SK-N-SH treated with all-trans-retinoic acid at 6 μM for 48 hours (cell line): ENCODE measurements at regions not wholly inside any gene's neighbourhood (a gene's known extent, or its start where the extent isn't known, plus 50 kb on each side); places are given as distances from the start of the nearest gene placed in this dataset.

Source experiments
- ATAC-seq: fragments of 200-7000 bp; cut with Tn5 transposase; 3 replicates; pipeline ENCODE4 v1.9.1; 2020; ENCODE audit warnings: mild to moderate bottlenecking, moderate library complexity
- ARNTL ChIP-seq: fragments of 450-650 bp; formaldehyde crosslinking; IDR thresholded peaks from 2 replicates; pipeline ENCODE4 v1.5.0; 2020; ENCODE audit warnings: low read depth, mild to moderate bottlenecking, moderate library complexity, borderline replicate concordance
- CSDC2 ChIP-seq: fragments of 250-450 bp; sonication (Bioruptor Pico); IDR thresholded peaks from 2 replicates; pipeline ENCODE4 v1.5.0; 2020; ENCODE audit warnings: mild to moderate bottlenecking, moderate library complexity
- CSRNP3 ChIP-seq: fragments of 250-450 bp; sonication (Bioruptor Pico); IDR thresholded peaks from 2 replicates; pipeline ENCODE4 v1.5.1; 2021; ENCODE audit warnings: mild to moderate bottlenecking, moderate library complexity
- ESRRG ChIP-seq: fragments of 250-450 bp; sonication (Bioruptor Pico); IDR thresholded peaks from 2 replicates; pipeline ENCODE4 v1.6.1; 2021; ENCODE audit warnings: mild to moderate bottlenecking
- GLIS3 ChIP-seq: fragments of 250-450 bp; sonication (Bioruptor Pico); IDR thresholded peaks from 2 replicates; pipeline ENCODE4 v1.5.0; 2020; ENCODE audit warnings: mild to moderate bottlenecking, moderate library complexity
- OSR1 ChIP-seq: fragments of 250-450 bp; sonication (Bioruptor Pico); IDR thresholded peaks from 2 replicates; pipeline ENCODE4 v1.8.0; 2022; ENCODE audit warnings: moderate library complexity, mild to moderate bottlenecking, inconsistent platforms
- POU6F1 ChIP-seq: fragments of 250-450 bp; sonication (Bioruptor Pico); IDR thresholded peaks from 2 replicates; pipeline ENCODE4 v1.8.0; 2021; ENCODE audit warnings: low read depth, mild to moderate bottlenecking, moderate library complexity, borderline replicate concordance
- SNAI2 ChIP-seq: fragments of 250-450 bp; sonication (Bioruptor Pico); IDR thresholded peaks from 2 replicates; pipeline ENCODE4 v1.5.0; 2020; ENCODE audit warnings: mild to moderate bottlenecking, moderate library complexity
- TCF4 ChIP-seq: fragments of 250-450 bp; sonication (Bioruptor Pico); IDR thresholded peaks from 2 replicates; pipeline ENCODE4 v1.8.0; 2021; ENCODE audit warnings: mild to moderate bottlenecking, moderate library complexity, borderline replicate concordance
- TSHZ2 ChIP-seq: fragments of 250-450 bp; sonication (Bioruptor Pico); IDR thresholded peaks from 2 replicates; pipeline ENCODE4 v1.5.0; 2020; ENCODE audit warnings: mild to moderate bottlenecking, moderate library complexity
- ZC3H10 ChIP-seq: fragments of 250-450 bp; sonication (Bioruptor Pico); IDR thresholded peaks from 2 replicates; pipeline ENCODE4 v1.5.1; 2021; ENCODE audit warnings: mild to moderate bottlenecking, moderate library complexity
- ZFP3 ChIP-seq: fragments of 250-450 bp; sonication (Bioruptor Pico); IDR thresholded peaks from 2 replicates; pipeline ENCODE4 v1.5.0; 2020; ENCODE audit warnings: mild to moderate bottlenecking, moderate library complexity
- ZFP30 ChIP-seq: fragments of 450-650 bp; formaldehyde crosslinking; IDR thresholded peaks from 2 replicates; pipeline ENCODE4 v1.5.0; 2022; ENCODE audit warnings: mild to moderate bottlenecking, moderate library complexity
- ZNF70 ChIP-seq: fragments of 450-650 bp; formaldehyde crosslinking; IDR thresholded peaks from 2 replicates; pipeline ENCODE4 v1.5.0; 2020; ENCODE audit warnings: mild to moderate bottlenecking, moderate library complexity
- ZNF8 ChIP-seq: fragments of 450-650 bp; formaldehyde crosslinking; IDR thresholded peaks from 2 replicates; pipeline ENCODE4 v1.5.0; 2020; ENCODE audit warnings: mild to moderate bottlenecking, moderate library complexity
- TF ChIP-seq, protein P1 (sequence below): fragments of 250-450 bp; sonication (Bioruptor Pico); IDR thresholded peaks from 2 replicates; pipeline ENCODE4 v1.5.1; 2020; ENCODE audit warnings: low read depth, mild to moderate bottlenecking, moderate library complexity
- TF ChIP-seq, protein P2 (sequence below): fragments of 250-450 bp; sonication (Bioruptor Pico); IDR thresholded peaks from 2 replicates; pipeline ENCODE4 v1.8.0; 2020; ENCODE audit warnings: mild to moderate bottlenecking, moderate library complexity, borderline replicate concordance

- TF ChIP-seq, protein P1, sequence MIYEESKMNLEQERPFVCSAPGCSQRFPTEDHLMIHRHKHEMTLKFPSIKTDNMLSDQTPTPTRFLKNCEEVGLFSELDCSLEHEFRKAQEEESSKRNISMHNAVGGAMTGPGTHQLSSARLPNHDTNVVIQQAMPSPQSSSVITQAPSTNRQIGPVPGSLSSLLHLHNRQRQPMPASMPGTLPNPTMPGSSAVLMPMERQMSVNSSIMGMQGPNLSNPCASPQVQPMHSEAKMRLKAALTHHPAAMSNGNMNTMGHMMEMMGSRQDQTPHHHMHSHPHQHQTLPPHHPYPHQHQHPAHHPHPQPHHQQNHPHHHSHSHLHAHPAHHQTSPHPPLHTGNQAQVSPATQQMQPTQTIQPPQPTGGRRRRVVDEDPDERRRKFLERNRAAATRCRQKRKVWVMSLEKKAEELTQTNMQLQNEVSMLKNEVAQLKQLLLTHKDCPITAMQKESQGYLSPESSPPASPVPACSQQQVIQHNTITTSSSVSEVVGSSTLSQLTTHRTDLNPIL (CRISPR knock-in tag): no peak
- no peak for TF ChIP-seq SNAI2
- no peak for TF ChIP-seq TCF4 (CRISPR knock-in tag)
- ATAC-seq: no peak
Observed at GRCh38 chr20:52727740-52728456, 244.3 kb upstream of the TSHZ2 start.

- ATAC-seq: no peak
- TF ChIP-seq OSR1 (CRISPR knock-in tag): no peak
- TF ChIP-seq GLIS3 (CRISPR knock-in tag): no peak
- TF ChIP-seq, protein P1 (CRISPR knock-in tag): no peak
- no peak for TF ChIP-seq SNAI2
Observed at GRCh38 chr20:52724541-52724940, 247.6 kb upstream of the TSHZ2 start.

DNA sequence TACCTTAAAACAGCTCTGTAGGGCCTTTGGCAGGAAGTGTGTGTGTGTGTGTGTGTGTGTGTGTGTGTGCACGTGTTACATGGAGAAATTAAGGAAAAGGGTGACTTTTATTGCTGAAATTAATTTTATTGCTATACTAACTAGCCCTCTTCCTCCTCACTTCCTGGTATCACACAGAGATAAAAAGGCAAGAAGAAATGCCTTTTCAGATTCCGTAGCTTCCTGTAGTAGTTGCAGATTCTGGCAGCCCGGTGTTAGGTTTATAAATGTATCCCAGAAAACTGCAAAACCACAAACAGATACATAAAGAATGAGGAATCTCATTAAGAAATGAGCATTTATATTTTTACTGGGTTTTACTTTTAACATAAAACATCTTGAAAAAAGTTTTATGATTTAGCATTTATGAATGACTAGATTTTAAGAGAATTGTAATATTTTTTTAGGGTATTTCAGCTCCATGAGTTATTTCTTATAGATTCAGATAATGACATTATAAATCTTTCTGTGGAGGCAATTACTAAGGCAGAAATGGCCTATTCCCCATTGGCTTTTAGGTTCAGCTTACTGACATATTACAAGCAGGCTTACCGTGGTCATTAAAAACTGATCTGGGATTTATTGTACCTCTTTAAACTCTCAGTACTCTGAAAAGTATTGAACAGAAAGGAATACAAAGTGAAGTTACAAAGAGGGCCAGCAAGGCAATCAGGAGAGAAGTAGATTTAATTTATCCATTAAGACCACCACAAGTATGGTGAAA is 249.1 kb upstream of the TSHZ2 start:
- TF ChIP-seq ZC3H10 (CRISPR knock-in tag): no peak
- no peak for TF ChIP-seq ESRRG
- no peak for TF ChIP-seq ZFP3 (CRISPR knock-in tag)
- TF ChIP-seq OSR1 (CRISPR knock-in tag): no peak
- TF ChIP-seq POU6F1 (CRISPR knock-in tag): no peak
- TF ChIP-seq CSDC2 (CRISPR knock-in tag): no peak
- no peak for TF ChIP-seq ZFP30 (CRISPR knock-in tag)
- no peak for TF ChIP-seq ZNF8 (CRISPR knock-in tag)
- no peak for TF ChIP-seq ARNTL
- no peak for ATAC-seq

DNA sequence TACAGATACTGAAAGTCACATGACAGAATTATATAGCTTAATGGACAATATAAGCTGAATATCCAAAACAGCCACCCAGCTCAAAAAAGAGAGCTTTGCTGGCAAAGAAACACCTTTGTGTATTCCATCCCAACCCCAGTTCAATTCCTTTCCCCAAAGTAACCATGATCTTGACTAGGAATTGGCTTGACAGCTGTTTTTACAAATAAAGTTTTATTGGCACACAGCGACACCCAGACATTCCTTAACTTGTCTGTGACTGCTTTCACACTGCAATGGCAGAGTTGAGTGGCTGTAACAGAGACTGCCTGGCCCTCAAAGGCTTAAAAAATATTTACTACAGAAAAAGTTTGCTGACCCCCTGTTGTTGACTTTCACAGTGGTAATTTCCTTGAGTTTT is 264.0 kb upstream of the TSHZ2 start:
- no peak for ATAC-seq
- no peak for TF ChIP-seq OSR1 (CRISPR knock-in tag)
- TF ChIP-seq ZC3H10 (CRISPR knock-in tag): no peak
- TF ChIP-seq ZFP3 (CRISPR knock-in tag): no peak
- TF ChIP-seq CSDC2 (CRISPR knock-in tag): no peak
- no peak for TF ChIP-seq CSRNP3 (CRISPR knock-in tag)
- TF ChIP-seq TSHZ2 (CRISPR knock-in tag): no peak
- no peak for TF ChIP-seq ZNF70 (CRISPR knock-in tag)
- no peak for TF ChIP-seq ARNTL
- TF ChIP-seq, protein P2, sequence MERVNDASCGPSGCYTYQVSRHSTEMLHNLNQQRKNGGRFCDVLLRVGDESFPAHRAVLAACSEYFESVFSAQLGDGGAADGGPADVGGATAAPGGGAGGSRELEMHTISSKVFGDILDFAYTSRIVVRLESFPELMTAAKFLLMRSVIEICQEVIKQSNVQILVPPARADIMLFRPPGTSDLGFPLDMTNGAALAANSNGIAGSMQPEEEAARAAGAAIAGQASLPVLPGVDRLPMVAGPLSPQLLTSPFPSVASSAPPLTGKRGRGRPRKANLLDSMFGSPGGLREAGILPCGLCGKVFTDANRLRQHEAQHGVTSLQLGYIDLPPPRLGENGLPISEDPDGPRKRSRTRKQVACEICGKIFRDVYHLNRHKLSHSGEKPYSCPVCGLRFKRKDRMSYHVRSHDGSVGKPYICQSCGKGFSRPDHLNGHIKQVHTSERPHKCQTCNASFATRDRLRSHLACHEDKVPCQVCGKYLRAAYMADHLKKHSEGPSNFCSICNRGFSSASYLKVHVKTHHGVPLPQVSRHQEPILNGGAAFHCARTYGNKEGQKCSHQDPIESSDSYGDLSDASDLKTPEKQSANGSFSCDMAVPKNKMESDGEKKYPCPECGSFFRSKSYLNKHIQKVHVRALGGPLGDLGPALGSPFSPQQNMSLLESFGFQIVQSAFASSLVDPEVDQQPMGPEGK: no peak
